K562 (cell line): ENCODE measurements at regions not wholly inside any gene's neighbourhood (a gene's known extent, or its start where the extent isn't known, plus 50 kb on each side); places are given as distances from the start of the nearest gene placed in this dataset.
A peak's percentile ranks its signal among the peaks of the same experiment; 100 is the strongest.

Source experiments
- ATAC-seq: fragments of 200-7000 bp; cut with Tn5 transposase; 3 replicates; pipeline ENCODE4 v1.9.1; 2020; ENCODE audit warnings: moderate library complexity
- BruUV-seq: library from RNA; stranded (reverse); fragments of 400-500 nt; replicated peaks from 2 replicates; lab custom pipeline; 2021; lab: Mats Ljungman, UMichigan
- CTCF ChIA-PET: fragments of 300-600 bp; formaldehyde crosslinking; extraction: SDS; loops from one replicate; lab custom pipeline; 2021; ENCODE audit warnings: low intra/inter-chr PET ratio; lab: Yijun Ruan, JAX
- POLR2A ChIA-PET: fragments of 300-600, 350-650 bp; sonication (Branson Sonifier 250); formaldehyde crosslinking; extraction: SDS; loops from one replicate; lab custom pipeline; 2021; ENCODE audit warnings: antibody characterized with exemption, inconsistent platforms; lab: Yijun Ruan, JAX
- DNase-seq, 4 experiments: peaks; one replicate each; pipeline versions ENCODE4 v3.0.0 to v3.0.0-alpha.2; 2011 to 2018; ENCODE audit warnings: low spot score in 3 of 4, mixed read lengths in 3 of 4; ENCODE audit errors: extremely low read depth in 1 of 4
- FAIRE-seq: peaks from 2 replicates; lab custom pipeline; 2011; peaks lifted over from hg19 to GRCh38; lab: Jason Lieb, UNC
- H2AFZ ChIP-seq: 2 replicates; pipeline ENCODE4 v1.6.0; 2011; ENCODE audit warnings: low read depth, low read length, control low read depth, inconsistent platforms
- H3K27ac ChIP-seq: fragments of 200-600 bp; 3 replicates; pipeline ENCODE4 v1.8.0; 2011; ENCODE audit warnings: low read depth, mild to moderate bottlenecking, control low read depth, inconsistent platforms, low read length, moderate library complexity, mixed read lengths; ENCODE audit errors: extremely low read depth
- H3K27me3 ChIP-seq, 2 experiments: fragments of 300-600 bp in 1 of 2; 2 replicates in 1 of 2; 3 replicates in 1 of 2; pipeline versions ENCODE4 v1.6.0 to v1.8.0; 2011; ENCODE audit warnings: inconsistent platforms in 2 of 2, low read length in 2 of 2, mild to moderate bottlenecking in 1 of 2, mixed read lengths in 1 of 2, moderate library complexity in 1 of 2; ENCODE audit not compliant: control insufficient read depth in 2 of 2, insufficient read depth in 2 of 2
- H3K36me3 ChIP-seq: fragments of 300-600 bp; 3 replicates; pipeline ENCODE4 v1.8.0; 2011; ENCODE audit warnings: mild to moderate bottlenecking, low read length, inconsistent platforms; ENCODE audit not compliant: control insufficient read depth, insufficient read depth
- H3K4me1 ChIP-seq, 2 experiments: fragments of 200-600 bp in 1 of 2; replicated peaks in 1 of 2; 2 replicates in 1 of 2; 3 replicates in 1 of 2; pipeline versions ENCODE4 v1.5.1 to v1.8.0; 2011; ENCODE audit warnings: inconsistent platforms in 2 of 2, low read length in 2 of 2, mild to moderate bottlenecking in 1 of 2, mixed read lengths in 1 of 2, moderate library complexity in 1 of 2; ENCODE audit not compliant: control insufficient read depth in 2 of 2, insufficient read depth in 2 of 2
- H3K4me2 ChIP-seq: 2 replicates; pipeline ENCODE4 v1.6.1; 2011; ENCODE audit warnings: low read length, control low read depth, inconsistent platforms, mixed read lengths; ENCODE audit not compliant: insufficient read depth
- H3K4me3 ChIP-seq: fragments of 200-600 bp; sonication (generic), shearing (Covaris generic); 2 replicates; pipeline ENCODE4 v1.5.1; 2016; ENCODE audit warnings: control low read depth, inconsistent platforms
- H3K79me2 ChIP-seq: fragments of 200-600 bp; 3 replicates; pipeline ENCODE4 v1.8.0; 2011; ENCODE audit warnings: low read length, inconsistent platforms; ENCODE audit not compliant: control insufficient read depth, insufficient read depth
- H3K9ac ChIP-seq, 2 experiments: 2 replicates each; pipeline versions ENCODE4 v1.6.0 to v1.6.1; 2011; ENCODE audit warnings: low read depth in 2 of 2, low read length in 2 of 2, control low read depth in 1 of 2, inconsistent platforms in 1 of 2, mild to moderate bottlenecking in 1 of 2, mixed read lengths in 1 of 2; ENCODE audit not compliant: insufficient read depth in 1 of 2
- H3K9me1 ChIP-seq: one replicate; pipeline ENCODE4 v1.6.0; 2011; ENCODE audit warnings: inconsistent platforms, mild to moderate bottlenecking, low read length, moderate library complexity; ENCODE audit not compliant: control insufficient read depth, insufficient read depth
- H3K9me3 ChIP-seq: replicated peaks from 2 replicates; pipeline ENCODE4 v1.5.1; 2011; ENCODE audit warnings: low read depth, low read length, inconsistent platforms; ENCODE audit not compliant: control insufficient read depth, insufficient read depth
- H4K20me1 ChIP-seq: replicated peaks from 2 replicates; pipeline ENCODE4 v1.6.1; 2011; ENCODE audit warnings: low read length, inconsistent platforms, mixed read lengths; ENCODE audit not compliant: control insufficient read depth, insufficient read depth
- ATF3 ChIP-seq, 2 experiments: fragments of 450-650 bp in 1 of 2; sonication (generic) in 1 of 2; formaldehyde crosslinking in 1 of 2; IDR thresholded peaks in 1 of 2; conservative IDR thresholded peaks in 1 of 2; 2 replicates each; pipeline versions ENCODE4 v1.6.1 to v1.8.1; 2016 to 2023; ENCODE audit warnings: mild to moderate bottlenecking in 2 of 2, moderate library complexity in 2 of 2, inconsistent platforms in 1 of 2, missing genetic modification reagents in 1 of 2
- ATF7 ChIP-seq: fragments of 450-650 bp; IDR thresholded peaks from 2 replicates; pipeline ENCODE4 v1.7.1; 2014; ENCODE audit warnings: mild to moderate bottlenecking, moderate library complexity
- CEBPB ChIP-seq: fragments of 450-650 bp; IDR thresholded peaks from 2 replicates; pipeline ENCODE4 v1.6.1; 2016; ENCODE audit warnings: missing genetic modification characterization, missing compliant biosample characterization
- CEBPG ChIP-seq, 3 experiments: fragments of 200-800 bp in 1 of 3; sonication (Bioruptor generic) in 1 of 3; sonication (generic) in 1 of 3; formaldehyde crosslinking in 1 of 3; IDR thresholded peaks in 2 of 3; conservative IDR thresholded peaks in 1 of 3; 2 replicates each; pipeline versions ENCODE4 v1.6.1 to v1.8.0; 2016 to 2022; ENCODE audit warnings: missing compliant biosample characterization in 2 of 3, missing genetic modification characterization in 2 of 3, mild to moderate bottlenecking in 1 of 3, missing genetic modification reagents in 1 of 3
- FOXA3 ChIP-seq, 2 experiments: fragments of 450-650 bp in 1 of 2; sonication (generic) in 1 of 2; formaldehyde crosslinking; IDR thresholded peaks in 1 of 2; conservative IDR thresholded peaks in 1 of 2; 2 replicates each; pipeline versions ENCODE4 v1.4.0 to v1.8.0; 2020 to 2022; ENCODE audit warnings: mild to moderate bottlenecking in 2 of 2, missing genetic modification reagents in 1 of 2
- FOXM1 ChIP-seq, 2 experiments: fragments of 450-650 bp in 1 of 2; sonication (generic) in 1 of 2; formaldehyde crosslinking in 1 of 2; IDR thresholded peaks; 2 replicates each; pipeline versions ENCODE4 v1.6.1 to v1.9.0; 2017 to 2022; ENCODE audit warnings: low read depth in 2 of 2, mild to moderate bottlenecking in 2 of 2, missing genetic modification reagents in 1 of 2, moderate library complexity in 1 of 2
- GMEB1 ChIP-seq: fragments of 250-450 bp; sonication (Bioruptor Pico); IDR thresholded peaks from 2 replicates; pipeline ENCODE4 v1.4.0; 2020; ENCODE audit warnings: mild to moderate bottlenecking
- JUN ChIP-seq, 2 experiments: sonication (generic) in 1 of 2; formaldehyde crosslinking in 1 of 2; IDR thresholded peaks; 2 replicates each; pipeline versions ENCODE4 v1.6.1 to v1.8.0; 2012 to 2022; ENCODE audit warnings: borderline replicate concordance in 2 of 2, mild to moderate bottlenecking in 2 of 2, improper control_type of control experiment in 1 of 2, low read depth in 1 of 2, low read length in 1 of 2, missing genetic modification reagents in 1 of 2
- RBBP5 ChIP-seq: fragments of 200-600 bp; sonication (generic); IDR thresholded peaks from 2 replicates; pipeline ENCODE4 v1.6.1; 2012; ENCODE audit warnings: borderline replicate concordance, mild to moderate bottlenecking, low read length, control low read depth, inconsistent platforms; ENCODE audit not compliant: insufficient read depth, poor library complexity, severe bottlenecking
- SIRT6 ChIP-seq: IDR thresholded peaks from one replicate; pipeline ENCODE4 v1.6.1; 2012; ENCODE audit warnings: low read depth, mild to moderate bottlenecking, control low read depth, inconsistent platforms, low read length, moderate library complexity
- TCF3 ChIP-seq: sonication (generic); formaldehyde crosslinking; IDR thresholded peaks from 2 replicates; pipeline ENCODE4 v1.4.0; 2020; ENCODE audit warnings: mild to moderate bottlenecking, missing genetic modification reagents
- ZBTB12 ChIP-seq: fragments of 250-450 bp; sonication (Bioruptor Pico); IDR thresholded peaks from 2 replicates; pipeline ENCODE4 v1.4.0; 2020
- ZEB2 ChIP-seq: fragments of 450-650 bp; IDR thresholded peaks from 2 replicates; pipeline ENCODE4 v1.6.1; 2016
- ZNF512 ChIP-seq: IDR thresholded peaks from 2 replicates; pipeline ENCODE4 v1.6.1; 2016; ENCODE audit warnings: missing genetic modification characterization, missing compliant biosample characterization
- ZNF766 ChIP-seq: fragments of 200-800 bp; sonication (Bioruptor generic); conservative IDR thresholded peaks from 2 replicates; pipeline ENCODE4 v1.6.1; 2016; ENCODE audit warnings: missing genetic modification characterization, missing compliant biosample characterization
- in situ Hi-C: fragments of 300-500 bp; cut with MboI; formaldehyde crosslinking; loops from 4 replicates; pipeline ENCODE4 v1.15.0; 2018; ENCODE audit warnings: inconsistent platforms, mixed read lengths
- intact Hi-C: fragments of 100-400 bp; cut with micrococcal nuclease; formaldehyde crosslinking; loops from 2 replicates; pipeline ENCODE4 v1.14.2; 2022

- no peak overlapping the region for H2AFZ ChIP-seq
- BruUV-seq: no TSS peak
- peaks cover 6 to 11% of the 10 kb centered on the region in 2 experiments; a peak in 3 of 5 replicates for H3K4me1 ChIP-seq
- no peak overlapping the region for H3K4me3 ChIP-seq
- H3K9me1 ChIP-seq: no peaks in the 10 kb centered on the region
- intact Hi-C loops (loop anchor here (5.0 kb wide), 1 partner anchor 446 kb away; no protein-coding TSS in a partner anchor), in situ Hi-C loops (no loop called here)
- ATAC-seq (peak; percentile 58), FAIRE-seq (no peak), DNase-seq (no peak)
- no peak overlapping the region for H3K9ac ChIP-seq
- CTCF ChIA-PET: no interaction called here
- H3K27ac ChIP-seq: no peak overlapping the region
- no peaks in the 10 kb centered on the region for H3K36me3 ChIP-seq
- H3K79me2 ChIP-seq: no peaks in the 10 kb centered on the region
- no peaks in the 10 kb centered on the region for H4K20me1 ChIP-seq
- H3K9me3 ChIP-seq: no peaks in the 10 kb centered on the region
- no peaks in the 10 kb centered on the region for H3K27me3 ChIP-seq
- H3K4me2 ChIP-seq: no peak overlapping the region
- POLR2A ChIA-PET: interaction anchor here (1.4 kb wide), 1 partner anchor 26 kb away, joined by 5 read pairs; no protein-coding TSS in a partner anchor
- TF ChIP-seq FOXA3 (CRISPR knock-in tag; conservative IDR thresholded peaks at IDR 0.05 in 1 of 2, IDR thresholded peaks at IDR 0.05 in 1 of 2): peak; percentile 28 to 61; a peak in 2 of 4 replicates
- peak; percentile 73; the same call in 1 of the 2 replicates for TF ChIP-seq ZEB2
- peak; percentile 64 for TF ChIP-seq CEBPG (CRISPR knock-in tag; IDR thresholded peaks at IDR 0.05)
- TF ChIP-seq CEBPG (tag; conservative IDR thresholded peaks at IDR 0.05 in 1 of 2, IDR thresholded peaks at IDR 0.05 in 1 of 2): peak; percentile 78 to 92
- peak; percentile 68 for TF ChIP-seq CEBPB
- TF ChIP-seq TCF3: no peak
- TF ChIP-seq ZNF766 (CRISPR knock-in tag): no peak
- TF ChIP-seq RBBP5: no peak
- TF ChIP-seq ZNF512 (tag): no peak
- 0 out of 2 replicates have a peak, but pooled peaks have one; percentile 8 for TF ChIP-seq JUN (IDR thresholded peaks at IDR 0.05; ENCODE audit: borderline replicate concordance, low read depth, low read length)
- no peak for TF ChIP-seq JUN (CRISPR knock-in tag; IDR thresholded peaks at IDR 0.05; ENCODE audit: borderline replicate concordance)
- peak; percentile 40; the same call in 1 of the 2 replicates for TF ChIP-seq FOXM1 (IDR thresholded peaks at IDR 0.05; ENCODE audit: low read depth)
- TF ChIP-seq FOXM1 (CRISPR knock-in tag; IDR thresholded peaks at IDR 0.05; ENCODE audit: low read depth): no peak
- TF ChIP-seq ATF3 (IDR thresholded peaks at IDR 0.05): peak; percentile 92
- TF ChIP-seq ATF3 (CRISPR knock-in tag; conservative IDR thresholded peaks at IDR 0.05): 0 out of 2 replicates have a peak, but pooled peaks have one; percentile 18
- TF ChIP-seq GMEB1: no peak
- TF ChIP-seq SIRT6: no peak
- TF ChIP-seq ZBTB12: no peak
- peak; percentile 47; the same call in 1 of the 2 replicates for TF ChIP-seq ATF7
Measured at GRCh38 chr7:131066635-131067034, 261.0 kb upstream of the MKLN1 start.
